Gastrocnemius medialis (tissue), 4 donors: ENCODE measurements at regions not wholly inside any gene's neighbourhood (a gene's known extent, or its start where the extent isn't known, plus 50 kb on each side); places are given as distances from the start of the nearest gene placed in this dataset.

ENCODE experiments used
- CTCF ChIP-seq, 5 experiments: fragments of 450-650 bp in 3 of 5; fragments of 200-600 bp in 2 of 5; sonication (generic) in 2 of 5; IDR thresholded peaks in 4 of 5; conservative IDR thresholded peaks in 1 of 5; 1 replicate in 4 of 5; 2 replicates in 1 of 5; pipeline ENCODE4 v1.5.1; 2016 to 2019; ENCODE audit warnings: antibody characterized with exemption in 5 of 5, mild to moderate bottlenecking in 3 of 5, moderate library complexity in 3 of 5
- POLR2A ChIP-seq, 2 donors: fragments of 450-650 bp; IDR thresholded peaks; one replicate each; pipeline ENCODE4 v1.6.1; 2017; ENCODE audit warnings: antibody characterized with exemption in 2 of 2, mild to moderate bottlenecking in 2 of 2, moderate library complexity in 2 of 2

- TF ChIP-seq CTCF (IDR thresholded peaks at IDR 0.05 in 4 of 5, conservative IDR thresholded peaks at IDR 0.05 in 1 of 5) (no peak), POLR2A (IDR thresholded peaks at IDR 0.05) (no peak)
Measured at GRCh38 chr5:96297290-96297689, 135.8 kb downstream of the PCSK1 start.
